Esophagus muscularis mucosa (tissue), 4 donors: ENCODE measurements at regions not wholly inside any gene's neighbourhood (a gene's known extent, or its start where the extent isn't known, plus 50 kb on each side); places are given as distances from the start of the nearest gene placed in this dataset.

ENCODE experiments used
- CTCF ChIP-seq, 3 experiments: fragments of 200-600 bp in 2 of 3; fragments of 450-650 bp in 1 of 3; sonication (generic) in 2 of 3; IDR thresholded peaks; one replicate each; pipeline ENCODE4 v1.5.1; 2017 to 2019; ENCODE audit warnings: antibody characterized with exemption in 3 of 3, mild to moderate bottlenecking in 2 of 3, moderate library complexity in 1 of 3
- EP300 ChIP-seq: sonication (generic); formaldehyde crosslinking; IDR thresholded peaks from one replicate; pipeline ENCODE4 v1.6.1; 2017; ENCODE audit warnings: antibody characterized with exemption
- POLR2A ChIP-seq: fragments of 450-650 bp; IDR thresholded peaks from one replicate; pipeline ENCODE4 v1.6.1; 2017; ENCODE audit warnings: antibody characterized with exemption, moderate library complexity, mild to moderate bottlenecking, low read depth
- POLR2AphosphoS5 ChIP-seq, 2 donors: sonication (generic); formaldehyde crosslinking; IDR thresholded peaks; one replicate each; pipeline ENCODE4 v1.6.1; 2017; ENCODE audit warnings: antibody characterized with exemption in 2 of 2

GRCh38 chr1:60716472-60716871 lies 365.9 kb upstream of the NFIA start:
- TF ChIP-seq CTCF (IDR thresholded peaks at IDR 0.05) = no peak
- no peak for TF ChIP-seq POLR2A
- TF ChIP-seq POLR2AphosphoS5 (IDR thresholded peaks at IDR 0.05) = no peak
- no peak for TF ChIP-seq EP300
